GM21529 (cell line): ENCODE measurements at regions not wholly inside any gene's neighbourhood (a gene's known extent, or its start where the extent isn't known, plus 50 kb on each side); places are given as distances from the start of the nearest gene placed in this dataset.
"Not testable (repeated sequence)": the region's sequence is repeated elsewhere in the genome, so short reads cannot be mapped to it uniquely, and the experiment has no call there.

ENCODE experiments used
- ATAC-seq: cut with Tn5 transposase; IDR thresholded peaks from one replicate; pipeline ENCODE4 v1.9.1; 2021; ENCODE audit not compliant: unreplicated experiment

GRCh38 chr13:63840551-63841421 lies 2425.1 kb upstream of the PCDH20 start:
- ATAC-seq: no peak

GRCh38 chr13:63838366-63839110 lies 2422.9 kb upstream of the PCDH20 start:
- ATAC-seq: no peak

GRCh38 chr13:63837701-63838100 lies 2422.1 kb upstream of the PCDH20 start:
- not testable (repeated sequence) for ATAC-seq

GRCh38 chr13:63829609-63830008 lies 2414.0 kb upstream of the PCDH20 start:
- peak; percentile 70 for ATAC-seq

GRCh38 chr13:63821785-63822184 lies 2406.1 kb upstream of the PCDH20 start:
- not testable (repeated sequence) for ATAC-seq

- ATAC-seq: not testable (repeated sequence)
Measured at GRCh38 chr13:63811428-63812004, 2395.9 kb upstream of the PCDH20 start.

- not testable (repeated sequence) for ATAC-seq
Measured at GRCh38 chr13:63791134-63791533, 2375.5 kb upstream of the PCDH20 start.

- ATAC-seq: no peak
Measured at GRCh38 chr13:63774133-63774532, 2358.5 kb upstream of the PCDH20 start.

- no peak for ATAC-seq
Measured at GRCh38 chr13:63773476-63773875, 2357.8 kb upstream of the PCDH20 start.

GRCh38 chr13:63757683-63758082 lies 2342.0 kb upstream of the PCDH20 start:
- ATAC-seq: not testable (repeated sequence)

- peak; percentile 67 for ATAC-seq
Measured at GRCh38 chr13:63749857-63750256, 2334.2 kb upstream of the PCDH20 start.

- ATAC-seq: not testable (repeated sequence)
Measured at GRCh38 chr13:63741814-63742101, 2326.1 kb upstream of the PCDH20 start.

GRCh38 chr13:63741029-63741813 lies 2325.6 kb upstream of the PCDH20 start:
- no peak for ATAC-seq

GRCh38 chr13:63739112-63739735 lies 2323.6 kb upstream of the PCDH20 start:
- ATAC-seq: not testable (repeated sequence)

- ATAC-seq: no peak
Measured at GRCh38 chr13:63737418-63737817, 2321.8 kb upstream of the PCDH20 start.

GRCh38 chr13:63731896-63732295 lies 2316.2 kb upstream of the PCDH20 start:
- ATAC-seq: no peak

- not testable (repeated sequence) for ATAC-seq
Measured at GRCh38 chr13:63712159-63712558, 2296.5 kb upstream of the PCDH20 start.

- ATAC-seq: no peak
Measured at GRCh38 chr13:63706751-63707150, 2291.1 kb upstream of the PCDH20 start.

- ATAC-seq: no peak
Measured at GRCh38 chr13:63704521-63704920, 2288.9 kb upstream of the PCDH20 start.

- ATAC-seq: no peak
Measured at GRCh38 chr13:63700350-63700749, 2284.7 kb upstream of the PCDH20 start.

GRCh38 chr13:63699948-63700347 lies 2284.3 kb upstream of the PCDH20 start:
- ATAC-seq: no peak
